Uterus (tissue), 3 donors: ENCODE measurements at regions not wholly inside any gene's neighbourhood (a gene's known extent, or its start where the extent isn't known, plus 50 kb on each side); places are given as distances from the start of the nearest gene placed in this dataset.

Experiments
- DNase-seq, 2 donors: peaks; one replicate each; pipeline ENCODE4 v3.0.0-alpha.2; 2019 to 2020
- H3K27ac ChIP-seq, 2 donors: fragments of 200-600 bp; sonication (generic); 1 replicate in 1 of 2; 2 replicates in 1 of 2; pipeline ENCODE4 v1.5.1; 2016 to 2018
- H3K27me3 ChIP-seq, 2 donors: fragments of 200-600 bp; sonication (generic); one replicate each; pipeline ENCODE4 v1.5.1; 2018 to 2019; ENCODE audit warnings: control low read depth in 1 of 2
- H3K36me3 ChIP-seq, 2 donors: fragments of 200-600 bp; sonication (generic); one replicate each; pipeline ENCODE4 v1.5.1; 2019; ENCODE audit warnings: control low read depth in 1 of 2
- H3K4me1 ChIP-seq, 2 donors: fragments of 200-600 bp; sonication (generic); one replicate each; pipeline ENCODE4 v1.5.1; 2018 to 2019; ENCODE audit warnings: control low read depth in 1 of 2
- H3K4me3 ChIP-seq, 2 donors: fragments of 200-600 bp; sonication (generic); 1 replicate in 1 of 2; 2 replicates in 1 of 2; pipeline ENCODE4 v1.5.1; 2018 to 2019; ENCODE audit warnings: mild to moderate bottlenecking in 1 of 2
- H3K9me3 ChIP-seq, 2 donors: fragments of 200-600 bp; sonication (generic); one replicate each; pipeline ENCODE4 v1.5.1; 2019; ENCODE audit warnings: control low read depth in 1 of 2
- CTCF ChIP-seq, 4 experiments: fragments of 200-600 bp in 2 of 4; fragments of 450-650 bp in 2 of 4; sonication (generic) in 2 of 4; IDR thresholded peaks; one replicate each; pipeline ENCODE4 v1.5.1; 2016 to 2019; ENCODE audit warnings: antibody characterized with exemption in 4 of 4, mild to moderate bottlenecking in 2 of 4, moderate library complexity in 1 of 4
- POLR2A ChIP-seq, 2 donors: fragments of 450-650 bp; IDR thresholded peaks; one replicate each; pipeline ENCODE4 v1.6.1; 2016; ENCODE audit warnings: antibody characterized with exemption in 2 of 2, mild to moderate bottlenecking in 1 of 2, moderate library complexity in 1 of 2
- intact Hi-C: fragments of 100-400 bp; cut with DNase I; formaldehyde crosslinking; loops from one replicate; pipeline ENCODE4 v1.15.1; 2023; ENCODE audit warnings: low total_unique reads
- donor health status: DM: yes; HTN: yes; CAD: no.

GRCh38 chr6:164469276-164469949 lies 840.0 kb downstream of the C6orf118 start:
- Histone ChIP-seq H3K36me3 (no peaks in the 10 kb centered on the region), H3K4me1 (no peaks in the 10 kb centered on the region), H3K4me3 (no peak overlapping the region), H3K9me3 (no peaks in the 10 kb centered on the region), H3K27ac (no peak overlapping the region), H3K27me3 (no peaks in the 10 kb centered on the region)
- intact Hi-C loops: no loop called here
- no peak for TF ChIP-seq POLR2A (IDR thresholded peaks at IDR 0.05)
- TF ChIP-seq CTCF (IDR thresholded peaks at IDR 0.05): no peak
- DNase-seq: no peak

DNA sequence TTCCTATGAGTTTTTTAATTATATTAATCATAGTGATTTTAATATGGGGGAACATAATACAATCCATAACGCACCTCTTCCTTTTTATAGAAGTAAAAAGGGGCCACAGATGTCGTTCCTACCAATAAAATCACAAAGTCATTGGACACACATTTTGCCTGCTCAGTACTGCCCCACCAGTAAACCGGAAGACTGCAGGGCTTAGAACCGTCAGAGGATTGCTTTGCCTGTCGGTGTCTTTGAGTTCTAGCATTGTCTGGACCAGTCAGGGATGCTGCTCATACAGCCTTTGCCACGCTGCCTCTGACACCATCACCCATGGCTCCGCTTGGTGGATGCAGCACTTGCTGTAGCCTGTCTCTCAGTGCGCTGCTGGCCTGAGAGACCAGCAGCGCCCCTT lies 853.6 kb downstream of the C6orf118 start:
- intact Hi-C loops: no loop called here
- H3K27ac ChIP-seq: no peak overlapping the region
- no peak for DNase-seq

DNA sequence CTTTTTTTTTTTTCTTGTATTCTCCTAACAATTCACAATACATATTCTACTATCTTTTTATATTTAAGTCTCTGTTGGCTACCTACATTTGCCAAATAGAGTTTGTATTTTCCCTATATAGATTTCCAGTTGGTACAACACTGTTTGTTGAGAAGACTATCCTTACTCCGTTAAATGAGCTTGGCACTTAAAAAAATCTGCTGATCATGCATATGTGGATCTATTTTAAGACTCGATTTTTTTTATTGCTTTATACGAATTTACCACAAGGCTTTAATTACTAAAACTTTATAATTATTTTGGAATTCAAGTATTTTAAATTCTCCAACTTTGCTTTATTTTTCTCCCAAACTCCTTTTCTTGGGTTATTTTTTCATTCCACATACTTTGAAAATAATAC lies 855.6 kb downstream of the C6orf118 start:
- Histone ChIP-seq H3K4me1 (no peaks in the 10 kb centered on the region), H3K4me3 (no peak overlapping the region), H3K27me3 (no peaks in the 10 kb centered on the region), H3K9me3 (no peaks in the 10 kb centered on the region), H3K36me3 (no peaks in the 10 kb centered on the region), H3K27ac (no peak overlapping the region)
- intact Hi-C loops: no loop called here
- TF ChIP-seq POLR2A (IDR thresholded peaks at IDR 0.05): no peak
- no peak for TF ChIP-seq CTCF (IDR thresholded peaks at IDR 0.05)
- no peak for DNase-seq

More for the DNA sequence above, 853.6 kb downstream of the C6orf118 start:
- no peaks in the 10 kb centered on the region for H3K27me3 ChIP-seq
- no peaks in the 10 kb centered on the region for H3K36me3 ChIP-seq
- H3K4me3 ChIP-seq: no peak overlapping the region
- TF ChIP-seq POLR2A (IDR thresholded peaks at IDR 0.05) (no peak), CTCF (IDR thresholded peaks at IDR 0.05) (no peak)
- no peaks in the 10 kb centered on the region for H3K9me3 ChIP-seq
- no peaks in the 10 kb centered on the region for H3K4me1 ChIP-seq

- H3K27me3 ChIP-seq: no peaks in the 10 kb centered on the region
- intact Hi-C loops: no loop called here
- H3K27ac ChIP-seq: no peak overlapping the region
- H3K4me1 ChIP-seq: no peaks in the 10 kb centered on the region
- H3K36me3 ChIP-seq: no peaks in the 10 kb centered on the region
- H3K4me3 ChIP-seq: no peak overlapping the region
- no peaks in the 10 kb centered on the region for H3K9me3 ChIP-seq
- no peak for DNase-seq
- TF ChIP-seq POLR2A (IDR thresholded peaks at IDR 0.05) (no peak), CTCF (IDR thresholded peaks at IDR 0.05) (no peak)
Observed at GRCh38 chr6:164442572-164442971, 866.8 kb downstream of the C6orf118 start.

- intact Hi-C loops: no loop called here
- Histone ChIP-seq H3K36me3 (no peaks in the 10 kb centered on the region), H3K4me3 (no peak overlapping the region), H3K9me3 (no peaks in the 10 kb centered on the region), H3K4me1 (no peaks in the 10 kb centered on the region), H3K27ac (no peak overlapping the region), H3K27me3 (no peaks in the 10 kb centered on the region)
- TF ChIP-seq POLR2A (IDR thresholded peaks at IDR 0.05) (no peak), CTCF (IDR thresholded peaks at IDR 0.05) (no peak)
- no peak for DNase-seq
Observed at GRCh38 chr6:164439331-164439730, 870.1 kb downstream of the C6orf118 start.
